GM08714 (cell line): ENCODE measurements at regions not wholly inside any gene's neighbourhood (a gene's known extent, or its start where the extent isn't known, plus 50 kb on each side); places are given as distances from the start of the nearest gene placed in this dataset.

ENCODE experiments used
- H3K4me3 ChIP-seq: fragments of 200-500 bp; sonication (Bioruptor generic); 2 replicates; pipeline ENCODE4 v1.5.1; 2014; ENCODE audit warnings: mild to moderate bottlenecking, low read length, inconsistent platforms
- ZNF274 ChIP-seq: IDR thresholded peaks from 2 replicates; pipeline ENCODE4 v1.6.1; 2012; ENCODE audit warnings: mild to moderate bottlenecking, low read depth, low read length

- H3K4me3 ChIP-seq, result no peak overlapping the region
- TF ChIP-seq ZNF274, result no peak
These were observed 54.9 kb upstream of the ZBTB18 start for GRCh38 chr1:243996223-243996622.

DNA sequence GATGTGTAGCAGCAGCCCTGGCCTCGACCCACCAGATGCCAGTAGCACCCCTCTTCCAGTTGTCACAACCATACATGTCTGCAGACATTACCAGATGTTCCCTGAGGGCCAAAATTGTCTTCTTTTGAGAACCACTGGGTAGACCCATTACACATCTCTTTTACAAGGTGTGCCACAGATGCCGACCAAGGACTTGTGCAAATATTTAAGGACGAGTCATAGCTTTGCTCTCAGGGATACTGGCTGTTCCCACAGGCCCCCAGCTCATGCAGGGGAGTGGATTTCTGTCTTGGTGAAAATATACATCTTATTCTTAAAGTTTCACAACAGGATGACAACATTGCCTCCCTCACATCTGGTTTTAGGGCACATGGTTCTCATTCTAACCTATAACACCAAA lies 59.4 kb upstream of the ZBTB18 start:
- H3K4me3 ChIP-seq, result no peak overlapping the region
- no peak for TF ChIP-seq ZNF274

GRCh38 chr1:243984788-243985187 lies 66.3 kb upstream of the ZBTB18 start:
- no peak for TF ChIP-seq ZNF274
- H3K4me3 ChIP-seq, result no peak overlapping the region

GRCh38 chr1:243982447-243983018 lies 68.5 kb upstream of the ZBTB18 start:
- no peak overlapping the region for H3K4me3 ChIP-seq
- no peak for TF ChIP-seq ZNF274

DNA sequence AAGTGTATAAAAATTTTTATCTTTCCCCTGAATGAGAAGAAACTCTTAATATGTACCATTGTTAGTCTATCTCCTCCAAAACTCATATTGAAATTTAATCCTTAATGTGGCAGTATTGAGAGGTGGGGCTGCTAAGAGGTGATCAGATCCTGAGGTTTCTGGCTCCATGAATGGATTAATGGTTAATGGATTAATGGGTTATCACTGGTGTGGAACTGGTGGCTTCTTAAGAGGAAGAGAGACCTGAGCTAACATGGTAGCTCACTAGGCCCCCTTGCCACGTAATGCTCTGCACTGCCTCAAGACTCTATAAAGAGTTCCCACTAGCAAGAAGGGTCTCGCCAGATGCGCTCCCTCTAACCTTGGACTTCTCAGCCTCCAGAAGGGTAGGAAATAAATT lies 70.6 kb upstream of the ZBTB18 start:
- H3K4me3 ChIP-seq, result no peak overlapping the region
- no peak for TF ChIP-seq ZNF274

- no peak overlapping the region for H3K4me3 ChIP-seq
- TF ChIP-seq ZNF274, result no peak
These were observed 71.0 kb upstream of the ZBTB18 start for GRCh38 chr1:243980071-243980470.

- TF ChIP-seq ZNF274, result no peak
- no peak overlapping the region for H3K4me3 ChIP-seq
These were observed 71.7 kb upstream of the ZBTB18 start for GRCh38 chr1:243979396-243979795.

- no peak for TF ChIP-seq ZNF274
These were observed 74.0 kb upstream of the ZBTB18 start for GRCh38 chr1:243977094-243977493.

DNA sequence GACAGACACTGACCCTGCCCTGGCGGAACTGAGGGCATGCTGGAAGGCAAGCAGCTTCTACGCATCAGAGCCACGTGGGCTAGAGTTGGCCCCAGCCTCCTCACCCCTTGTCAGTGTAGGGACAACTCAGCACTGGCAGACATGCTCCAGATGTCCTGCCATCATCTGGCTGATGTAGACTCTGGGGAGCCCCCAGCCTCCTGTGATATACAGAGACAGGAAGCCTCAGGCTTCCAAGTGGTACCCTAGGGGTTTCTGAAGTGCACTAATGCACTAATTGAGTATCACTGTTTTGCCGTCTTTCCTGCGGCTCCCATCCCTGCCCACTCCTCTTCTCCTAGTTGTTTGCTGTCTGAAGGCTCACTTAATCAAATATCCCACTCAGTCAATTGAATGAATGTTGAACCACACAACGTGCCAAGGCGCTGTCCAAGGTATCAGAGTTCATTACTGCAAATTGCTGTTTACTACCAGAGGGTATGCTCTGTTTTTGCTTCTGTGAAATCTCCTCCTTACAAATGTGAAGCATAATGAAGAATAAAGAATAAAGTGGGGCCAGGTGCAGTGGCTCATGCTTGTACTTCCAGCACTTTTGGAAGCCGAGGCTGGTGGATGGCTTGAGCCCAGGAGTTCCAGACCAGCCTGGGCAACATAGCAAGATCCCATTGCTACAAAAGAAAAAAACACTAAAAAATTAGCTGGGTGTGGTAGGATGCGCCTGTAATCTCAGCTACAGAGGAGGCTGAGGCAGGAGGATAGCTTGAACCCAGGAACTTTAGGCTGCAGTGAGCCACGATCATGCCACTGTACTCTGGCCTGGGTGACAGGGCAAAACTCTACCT lies 76.4 kb upstream of the ZBTB18 start:
- TF ChIP-seq ZNF274, result no peak

More at GRCh38 chr1:243977094-243977493, 74.0 kb upstream of the ZBTB18 start:
- H3K4me3 ChIP-seq, result no peak overlapping the region

DNA sequence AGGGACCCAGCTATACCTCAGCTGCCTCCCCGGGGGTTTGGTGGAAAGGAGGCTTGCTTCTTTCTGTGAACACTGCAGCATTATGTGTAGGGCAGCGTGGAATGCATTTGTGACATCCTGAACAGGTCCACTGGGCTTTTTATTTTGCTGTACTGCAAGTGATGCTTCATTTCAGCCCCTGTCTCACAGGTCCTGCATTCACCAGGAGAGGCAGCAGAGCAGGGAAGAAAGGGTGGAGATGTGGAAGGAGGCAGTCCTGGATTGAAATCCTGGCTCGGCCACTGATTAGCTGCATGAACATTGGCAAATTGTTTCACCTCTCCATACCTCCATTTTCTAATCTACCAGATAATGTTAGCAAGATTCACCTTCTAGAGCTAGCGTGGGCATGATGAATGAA lies 77.9 kb upstream of the ZBTB18 start:
- H3K4me3 ChIP-seq, result no peak overlapping the region
- no peak for TF ChIP-seq ZNF274

More for the DNA sequence above, 76.4 kb upstream of the ZBTB18 start:
- H3K4me3 ChIP-seq, result no peak overlapping the region

DNA sequence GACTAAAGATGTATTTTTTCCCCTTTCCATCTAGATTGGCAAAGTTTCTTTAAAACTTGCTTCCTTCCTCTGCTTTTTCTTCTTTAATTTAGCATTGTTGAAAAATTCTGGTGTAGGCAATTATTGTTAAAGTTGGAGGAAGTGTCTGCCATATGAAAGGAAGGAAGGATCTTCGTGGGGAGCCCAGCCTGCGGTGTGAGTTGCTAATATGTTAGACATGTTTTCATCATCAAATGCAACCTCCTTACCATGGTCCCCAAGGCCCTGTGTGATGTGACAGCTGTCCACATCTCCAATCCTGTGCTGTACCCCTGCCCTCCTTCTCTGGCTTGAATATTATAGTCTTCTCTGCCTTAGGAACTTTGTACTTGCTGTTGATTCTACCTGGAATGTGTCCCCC lies 81.0 kb upstream of the ZBTB18 start:
- no peak overlapping the region for H3K4me3 ChIP-seq
- TF ChIP-seq ZNF274, result no peak

- no peak for TF ChIP-seq ZNF274
- H3K4me3 ChIP-seq, result no peak overlapping the region
These were observed 82.7 kb upstream of the ZBTB18 start for GRCh38 chr1:243968413-243968812.

DNA sequence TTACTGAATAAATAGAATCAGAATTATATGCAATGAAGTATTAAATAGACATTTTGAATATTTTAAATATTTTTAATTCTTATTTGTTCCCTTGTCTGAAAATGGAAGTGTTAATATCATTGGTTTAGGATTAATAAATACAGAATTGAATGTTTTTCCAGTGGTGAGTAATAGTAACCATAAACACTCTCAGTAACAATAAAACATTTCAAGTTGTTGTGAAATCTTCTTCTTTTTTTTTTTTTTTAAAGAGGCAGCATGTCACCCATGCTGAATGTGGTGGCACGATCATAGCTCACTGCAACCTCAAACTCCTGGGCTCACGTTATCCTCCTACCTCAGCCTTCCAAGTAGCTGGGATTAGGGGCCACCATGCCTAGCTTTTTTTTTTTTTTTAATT lies 86.2 kb upstream of the ZBTB18 start:
- TF ChIP-seq ZNF274, result no peak

DNA sequence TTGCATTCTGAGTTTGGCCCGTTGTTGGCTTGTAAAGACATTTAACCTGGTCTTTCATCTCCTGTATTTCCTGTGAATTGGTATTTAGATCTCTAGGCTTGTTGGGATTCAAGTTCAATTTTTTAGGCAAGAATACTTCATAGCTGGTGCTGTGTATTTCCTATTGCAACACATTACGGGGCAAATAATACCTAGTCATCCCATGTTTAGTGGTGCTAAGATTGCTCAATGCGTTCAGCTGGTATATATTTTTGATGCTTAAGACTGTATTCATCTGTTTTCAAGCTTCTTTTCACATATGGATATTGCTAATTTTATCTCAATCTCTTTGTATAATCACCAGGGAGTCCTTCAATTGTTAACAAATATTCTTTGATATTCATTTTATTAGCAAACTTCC lies 87.5 kb upstream of the ZBTB18 start:
- TF ChIP-seq ZNF274, result no peak
- no peak overlapping the region for H3K4me3 ChIP-seq

More for the DNA sequence above, 86.2 kb upstream of the ZBTB18 start:
- no peak overlapping the region for H3K4me3 ChIP-seq

GRCh38 chr1:243962541-243962940 lies 88.5 kb upstream of the ZBTB18 start:
- no peak for TF ChIP-seq ZNF274
- no peak overlapping the region for H3K4me3 ChIP-seq
